ENCODE measurements at regions not wholly inside any gene's neighbourhood (a gene's known extent, or its start where the extent isn't known, plus 50 kb on each side); places are given as distances from the start of the nearest gene placed in this dataset.

DNA sequence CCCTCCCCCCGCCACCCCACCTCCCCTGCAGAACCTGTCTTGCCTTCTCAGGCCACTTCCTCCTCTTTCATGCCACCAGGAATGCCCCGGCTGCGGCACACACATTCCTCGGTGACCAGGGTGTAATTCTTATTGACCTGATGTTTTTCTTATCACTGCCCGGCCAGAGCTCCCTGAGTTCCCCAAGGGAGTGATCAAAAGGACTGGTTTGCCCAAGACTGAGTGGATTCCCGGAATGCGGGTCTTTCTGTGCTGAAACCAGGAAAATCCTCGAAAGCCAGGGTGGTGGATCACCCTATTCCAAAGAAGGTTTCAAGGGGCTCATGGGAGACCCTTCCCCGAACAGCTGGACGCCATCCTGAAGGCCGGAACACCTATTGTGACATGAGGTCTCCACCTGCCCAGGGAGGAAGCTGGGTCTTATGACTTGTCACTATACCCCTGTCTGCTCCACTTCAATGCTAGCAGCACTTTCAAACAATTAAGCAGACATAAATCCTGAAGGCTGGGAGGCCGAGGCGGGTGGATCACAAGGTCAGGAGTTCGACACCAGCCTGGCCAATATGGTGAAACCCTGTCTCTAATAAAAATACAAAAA, 53.0 kb upstream of the RPL38 start:
- H3K79me1 ChIP-seq (ENCODE audit: low read depth, low read length) = no peaks in the 10 kb centered on the region
- DNase-seq (ENCODE audit: low read depth in 1 of 2, low spot score in 2 of 2) (peak in 1 of 2 experiments; percentile 45), FAIRE-seq (no peak)
- no peak overlapping the region for H3K23ac ChIP-seq (ENCODE audit: insufficient read length)
- peaks cover 0 to 3% (median 0%) of the 10 kb centered on the region in 4 experiments; a peak in 1 of 7 replicates for H3K27me3 ChIP-seq (replicated peaks in 1 of 4; ENCODE audit: control insufficient read depth in 3 of 4, extremely low read depth in 1 of 4, insufficient read depth in 3 of 4, low read length in 3 of 4)
- POLR2A ChIA-PET (ENCODE audit: partially characterized antibody) = interaction anchor here (1.2 to 1.3 kb wide), 2 partner anchors 33 to 53 kb away, joined by 3 to 5 read pairs; partner anchors contain the start of gene RPL38
- H2AFZ ChIP-seq (ENCODE audit: low read length) = no peak overlapping the region
- H3K4ac ChIP-seq (replicated peaks; ENCODE audit: insufficient read length, low read depth, low read length) = no peak overlapping the region
- no peak overlapping the region for H3K4me3 ChIP-seq (ENCODE audit: extremely low read depth in 1 of 4, insufficient read depth in 2 of 4, low read depth in 3 of 4, low read length in 4 of 4)
- H4K5ac ChIP-seq (ENCODE audit: insufficient read length, low read depth, low read length) = no peak overlapping the region
- no peak overlapping the region for H2BK120ac ChIP-seq (replicated peaks; ENCODE audit: low read depth, low read length)
- no peaks in the 10 kb centered on the region for H4K20me1 ChIP-seq (replicated peaks in 1 of 2; ENCODE audit: control insufficient read depth in 1 of 2, insufficient read depth in 2 of 2, low read length in 2 of 2)
- no peak overlapping the region for H2BK5ac ChIP-seq (ENCODE audit: low read depth, low read length)
- H3K56ac ChIP-seq (replicated peaks; ENCODE audit: insufficient read length, low read depth, low read length) = no peak overlapping the region
- H3K79me2 ChIP-seq (ENCODE audit: control insufficient read depth in 1 of 2, insufficient read depth in 2 of 2, low read length in 2 of 2) = no peaks in the 10 kb centered on the region
- no peak overlapping the region for H3K27ac ChIP-seq (ENCODE audit: low read depth, low read length)
- no peaks in the 10 kb centered on the region for H3K9me3 ChIP-seq (ENCODE audit: insufficient read depth in 2 of 2, low read depth in 1 of 2, low read length in 1 of 2)
- H2AK5ac ChIP-seq (ENCODE audit: low read depth, low read length) = no peak overlapping the region
- no peak overlapping the region for H2BK20ac ChIP-seq (ENCODE audit: low read length)
- CTCF ChIA-PET (ENCODE audit: partially characterized antibody) = interaction anchor here (1.7 to 1.9 kb wide), 4 partner anchors 21 to 61 kb away, joined by 4 to 7 read pairs (median 6); no protein-coding TSS in a partner anchor
- H3K23me2 ChIP-seq (ENCODE audit: low read depth, low read length) = no peaks in the 10 kb centered on the region
- peaks cover 0 to 9% (median 3%) of the 10 kb centered on the region in 4 experiments; a peak in 2 of 7 replicates for H3K4me1 ChIP-seq (replicated peaks in 1 of 4; ENCODE audit: control insufficient read depth in 3 of 4, insufficient read depth in 4 of 4, low read length in 3 of 4)
- H3K14ac ChIP-seq (ENCODE audit: insufficient read length) = no peak overlapping the region
- H3K36me3 ChIP-seq (ENCODE audit: control insufficient read depth in 2 of 4, insufficient read depth in 4 of 4, low read length in 3 of 4) = no peaks in the 10 kb centered on the region
- H3K18ac ChIP-seq (ENCODE audit: extremely low read depth, low read length) = no peak overlapping the region
- H3K9ac ChIP-seq (replicated peaks in 1 of 4; ENCODE audit: extremely low read depth in 1 of 4, low read depth in 3 of 4, low read length in 3 of 4) = no peak overlapping the region
- 91% methylated on average over 13 of the region's 14 CpGs; no CpG with 5 or more reads in 1 of the 2 experiments for WGBS, 2 experiments (ENCODE audit: extremely low coverage in 1 of 2, insufficient coverage in 1 of 2, insufficient read length in 1 of 2, insufficient replicate concordance in 2 of 2, low coverage in 1 of 2, low lambda C conversion rate in 2 of 2, missing lambda C conversion rate in 1 of 2)
- H3K4me2 ChIP-seq (ENCODE audit: insufficient read depth in 1 of 2, low read depth in 2 of 2, low read length in 2 of 2) = no peak overlapping the region
- no peak overlapping the region for H2BK15ac ChIP-seq (ENCODE audit: low read length)
- no peak overlapping the region for H4K8ac ChIP-seq (ENCODE audit: extremely low read depth, insufficient read depth, low read length)
- H2BK12ac ChIP-seq (ENCODE audit: low read depth, low read length) = no peak overlapping the region
- TF ChIP-seq TEAD4 (IDR thresholded peaks at IDR 0.05; ENCODE audit: low read depth, low read length) = 0 out of 2 replicates have a peak, but pooled peaks have one; percentile 30
- TF ChIP-seq RBBP5 (IDR thresholded peaks at IDR 0.05; ENCODE audit: borderline replicate concordance, low read depth, low read length) = no peak
- no peak overlapping the region for H4K91ac ChIP-seq (replicated peaks; ENCODE audit: insufficient read length, low read length)
